Activated T-cell treated with anti-CD3 and anti-CD28 coated beads, Interleukin-2, amount 50 U/mL, for 4 hours (primary cell): ENCODE measurements at regions not wholly inside any gene's neighbourhood (a gene's known extent, or its start where the extent isn't known, plus 50 kb on each side); places are given as distances from the start of the nearest gene placed in this dataset.
A peak's percentile ranks its signal among the peaks of the same experiment; 100 is the strongest.

Source experiments
- ATAC-seq, 2 donors: fragments of 200-7000 bp; cut with Tn5 transposase; one replicate each; pipeline ENCODE4 v1.10.0; 2021
- DNase-seq: peaks from one replicate; pipeline ENCODE4 v3.0.0-alpha.2; 2020
- H3K27me3 Mint-ChIP-seq: one replicate; pipeline ENCODE4 v1.8.0; 2021; ENCODE audit warnings: low read depth, mixed read lengths
- H3K36me3 Mint-ChIP-seq: one replicate; pipeline ENCODE4 v1.8.0; 2022; ENCODE audit warnings: mixed read lengths; ENCODE audit not compliant: insufficient read depth
- H3K4me1 Mint-ChIP-seq: one replicate; pipeline ENCODE4 v1.8.0; 2021; ENCODE audit warnings: low read depth, mixed read lengths
- H3K4me3 Mint-ChIP-seq: one replicate; pipeline ENCODE4 v1.8.0; 2021; ENCODE audit warnings: mild to moderate bottlenecking, moderate library complexity, mixed read lengths
- H3K9me3 Mint-ChIP-seq: one replicate; pipeline ENCODE4 v1.8.0; 2021; ENCODE audit warnings: mixed read lengths

- DNase-seq (peak; percentile 74), ATAC-seq (peak in 1 of 2 donors; percentile 69)
- peaks cover 4% of the 10 kb centered on the region for H3K9me3 Mint-ChIP-seq
- no peaks in the 10 kb centered on the region for H3K27me3 Mint-ChIP-seq
- no peak overlapping the region for H3K4me3 Mint-ChIP-seq
- H3K36me3 Mint-ChIP-seq, result peaks cover 4% of the 10 kb centered on the region
- no peaks in the 10 kb centered on the region for H3K4me1 Mint-ChIP-seq
Measured at GRCh38 chrX:131728295-131729145, 184.6 kb downstream of the OR13H1 start.

- H3K9me3 Mint-ChIP-seq, result peaks cover 4% of the 10 kb centered on the region
- DNase-seq (peak; percentile 79), ATAC-seq (peak in 1 of 2 donors; percentile 87)
- H3K4me3 Mint-ChIP-seq, result no peak overlapping the region
- peaks cover 4% of the 10 kb centered on the region for H3K36me3 Mint-ChIP-seq
- H3K4me1 Mint-ChIP-seq, result no peaks in the 10 kb centered on the region
- H3K27me3 Mint-ChIP-seq, result no peaks in the 10 kb centered on the region
Measured at GRCh38 chrX:131729295-131729694, 185.4 kb downstream of the OR13H1 start.

- no peaks in the 10 kb centered on the region for H3K27me3 Mint-ChIP-seq
- H3K9me3 Mint-ChIP-seq, result peaks cover under 1% of the 10 kb centered on the region
- no peaks in the 10 kb centered on the region for H3K4me1 Mint-ChIP-seq
- DNase-seq (peak; percentile 73), ATAC-seq (peak in 1 of 2 donors; percentile 68)
- no peaks in the 10 kb centered on the region for H3K36me3 Mint-ChIP-seq
- H3K4me3 Mint-ChIP-seq, result no peak overlapping the region
Measured at GRCh38 chrX:131734621-131735020, 190.7 kb downstream of the OR13H1 start.

GRCh38 chrX:131735127-131735526 lies 191.3 kb downstream of the OR13H1 start:
- Mint-ChIP-seq H3K36me3 (no peaks in the 10 kb centered on the region), H3K9me3 (peaks cover 5% of the 10 kb centered on the region)

GRCh38 chrX:131739823-131740222 lies 195.9 kb downstream of the OR13H1 start:
- ATAC-seq, result no peak

More at GRCh38 chrX:131735127-131735526, 191.3 kb downstream of the OR13H1 start:
- Mint-ChIP-seq H3K4me1 (no peaks in the 10 kb centered on the region), H3K4me3 (no peak overlapping the region), H3K27me3 (no peaks in the 10 kb centered on the region)
- peak in 1 of 2 donors; percentile 80 for ATAC-seq
- no peak for DNase-seq

GRCh38 chrX:131741103-131741581 lies 197.3 kb downstream of the OR13H1 start:
- DNase-seq, result peak; percentile 81
- no peaks in the 10 kb centered on the region for H3K4me1 Mint-ChIP-seq
- no peak overlapping the region for H3K4me3 Mint-ChIP-seq
- ATAC-seq, result peak in 1 of 2 donors; percentile 70
- H3K9me3 Mint-ChIP-seq, result peaks cover 12% of the 10 kb centered on the region
- H3K27me3 Mint-ChIP-seq, result no peaks in the 10 kb centered on the region
- H3K36me3 Mint-ChIP-seq, result peaks cover 3% of the 10 kb centered on the region

More at GRCh38 chrX:131739823-131740222, 195.9 kb downstream of the OR13H1 start:
- Mint-ChIP-seq H3K27me3 (no peaks in the 10 kb centered on the region), H3K36me3 (peaks cover 3% of the 10 kb centered on the region), H3K4me3 (no peak overlapping the region), H3K4me1 (no peaks in the 10 kb centered on the region), H3K9me3 (peaks cover 12% of the 10 kb centered on the region)
- no peak for DNase-seq

GRCh38 chrX:131745942-131746489 lies 202.1 kb downstream of the OR13H1 start:
- Mint-ChIP-seq H3K4me3 (no peak overlapping the region), H3K4me1 (no peaks in the 10 kb centered on the region)
- ATAC-seq, result no peak

GRCh38 chrX:131746491-131746968 lies 202.7 kb downstream of the OR13H1 start:
- Mint-ChIP-seq H3K27me3 (no peaks in the 10 kb centered on the region), H3K4me3 (no peak overlapping the region), H3K9me3 (no peaks in the 10 kb centered on the region), H3K4me1 (no peaks in the 10 kb centered on the region), H3K36me3 (no peaks in the 10 kb centered on the region)
- ATAC-seq (peak in 1 of 2 donors; percentile 50), DNase-seq (peak; percentile 77)

More at GRCh38 chrX:131745942-131746489, 202.1 kb downstream of the OR13H1 start:
- H3K36me3 Mint-ChIP-seq, result no peaks in the 10 kb centered on the region
- DNase-seq, result no peak
- H3K9me3 Mint-ChIP-seq, result peaks cover under 1% of the 10 kb centered on the region
- H3K27me3 Mint-ChIP-seq, result no peaks in the 10 kb centered on the region

- Mint-ChIP-seq H3K4me1 (no peaks in the 10 kb centered on the region), H3K4me3 (no peak overlapping the region), H3K27me3 (no peaks in the 10 kb centered on the region), H3K9me3 (no peaks in the 10 kb centered on the region), H3K36me3 (no peaks in the 10 kb centered on the region)
- ATAC-seq, result peak in 1 of 2 donors; percentile 86
- peak; percentile 73 for DNase-seq
Measured at GRCh38 chrX:131747173-131747572, 203.3 kb downstream of the OR13H1 start.

- DNase-seq (peak; percentile 76), ATAC-seq (peak in 1 of 2 donors; percentile 73)
- H3K4me1 Mint-ChIP-seq, result no peaks in the 10 kb centered on the region
- H3K9me3 Mint-ChIP-seq, result no peaks in the 10 kb centered on the region
- no peaks in the 10 kb centered on the region for H3K36me3 Mint-ChIP-seq
- no peaks in the 10 kb centered on the region for H3K27me3 Mint-ChIP-seq
- no peak overlapping the region for H3K4me3 Mint-ChIP-seq
Measured at GRCh38 chrX:131752493-131753198, 208.8 kb downstream of the OR13H1 start.

GRCh38 chrX:131762802-131763234 lies 218.9 kb downstream of the OR13H1 start:
- H3K4me1 Mint-ChIP-seq, result no peaks in the 10 kb centered on the region
- DNase-seq (peak; percentile 35), ATAC-seq (peak in 1 of 2 donors; percentile 22)
- H3K9me3 Mint-ChIP-seq, result no peaks in the 10 kb centered on the region
- H3K27me3 Mint-ChIP-seq, result no peaks in the 10 kb centered on the region
- no peak overlapping the region for H3K4me3 Mint-ChIP-seq
- H3K36me3 Mint-ChIP-seq, result peaks cover 6% of the 10 kb centered on the region

- DNase-seq, result peak; percentile 78
- H3K4me3 Mint-ChIP-seq, result no peak overlapping the region
- peaks cover 6% of the 10 kb centered on the region for H3K36me3 Mint-ChIP-seq
- H3K4me1 Mint-ChIP-seq, result no peaks in the 10 kb centered on the region
- peak in 1 of 2 donors; percentile 80 for ATAC-seq
- H3K9me3 Mint-ChIP-seq, result no peaks in the 10 kb centered on the region
- H3K27me3 Mint-ChIP-seq, result no peaks in the 10 kb centered on the region
Measured at GRCh38 chrX:131763674-131764073, 219.8 kb downstream of the OR13H1 start.

- no peaks in the 10 kb centered on the region for H3K4me1 Mint-ChIP-seq
- H3K36me3 Mint-ChIP-seq, result peaks cover 6% of the 10 kb centered on the region
- H3K4me3 Mint-ChIP-seq, result no peak overlapping the region
- no peak for DNase-seq
- ATAC-seq, result peak in 1 of 2 donors; percentile 41
- H3K9me3 Mint-ChIP-seq, result no peaks in the 10 kb centered on the region
- no peaks in the 10 kb centered on the region for H3K27me3 Mint-ChIP-seq
Measured at GRCh38 chrX:131764216-131764615, 220.3 kb downstream of the OR13H1 start.
